Right ventricle myocardium superior (tissue), 1 donor: ENCODE measurements at regions not wholly inside any gene's neighbourhood (a gene's known extent, or its start where the extent isn't known, plus 50 kb on each side); places are given as distances from the start of the nearest gene placed in this dataset.
A peak's percentile ranks its signal among the peaks of the same experiment; 100 is the strongest.

Experiments used
- ATAC-seq: fragments of 200-7000 bp; cut with Tn5 transposase; one replicate; pipeline ENCODE4 v1.9.1; 2020; ENCODE audit warnings: mild to moderate bottlenecking; ENCODE audit not compliant: poor library complexity
- DNase-seq: peaks from one replicate; pipeline ENCODE4 v3.0.0-alpha.2; 2020
- intact Hi-C: fragments of 100-400 bp; cut with DNase I; formaldehyde crosslinking; loops from one replicate; pipeline ENCODE4 v1.11.2; 2022
- donor health status: DM: no; HTN: yes; CAD: no; lungs with severe emphysema.

DNA sequence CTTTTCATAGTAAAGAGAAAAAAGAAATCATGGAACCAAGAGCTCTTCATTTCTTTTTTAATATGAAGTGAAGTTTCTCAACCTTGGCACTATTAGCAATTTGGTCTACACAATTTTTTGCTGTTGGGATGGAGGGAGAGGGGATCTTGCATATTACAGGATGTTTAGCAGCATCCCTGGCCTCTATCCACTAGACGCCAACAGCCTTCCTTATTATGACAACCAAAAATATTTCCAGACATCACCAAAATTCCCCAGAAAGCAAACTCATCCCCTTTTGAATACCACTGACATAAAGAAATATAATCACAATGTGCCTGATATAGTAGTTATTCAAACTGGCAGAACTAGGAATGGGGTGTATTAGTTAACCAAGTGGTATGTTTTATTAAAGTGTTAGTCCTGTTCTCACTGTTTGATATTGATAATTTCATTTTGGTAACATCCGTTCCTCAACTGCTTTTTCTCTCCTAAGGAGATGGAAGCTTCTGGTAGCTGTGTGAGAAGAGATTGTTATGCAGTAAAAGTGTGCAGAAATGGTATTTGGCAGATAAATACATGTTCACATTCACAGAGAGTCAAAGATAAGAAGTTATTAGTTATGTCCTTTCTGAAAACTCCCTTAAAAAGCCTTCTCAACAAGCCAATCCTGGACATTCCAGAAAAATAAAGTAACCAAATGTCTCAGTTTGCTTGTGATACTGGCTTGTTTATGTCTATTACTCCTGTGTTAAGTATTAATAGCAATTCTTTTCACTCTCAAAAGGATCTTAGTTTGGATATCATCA lies 699.9 kb downstream of the C12orf50 start:
- intact Hi-C loops: no loop called here
- DNase-seq (no peak), ATAC-seq (no peak)

GRCh38 chr12:87323369-87323768 lies 705.8 kb downstream of the C12orf50 start:
- intact Hi-C loops: no loop called here
- no peak for DNase-seq
- ATAC-seq: no peak

- DNase-seq (no peak), ATAC-seq (no peak)
- intact Hi-C loops: no loop called here
Measured at GRCh38 chr12:87320724-87321123, 708.5 kb downstream of the C12orf50 start.

DNA sequence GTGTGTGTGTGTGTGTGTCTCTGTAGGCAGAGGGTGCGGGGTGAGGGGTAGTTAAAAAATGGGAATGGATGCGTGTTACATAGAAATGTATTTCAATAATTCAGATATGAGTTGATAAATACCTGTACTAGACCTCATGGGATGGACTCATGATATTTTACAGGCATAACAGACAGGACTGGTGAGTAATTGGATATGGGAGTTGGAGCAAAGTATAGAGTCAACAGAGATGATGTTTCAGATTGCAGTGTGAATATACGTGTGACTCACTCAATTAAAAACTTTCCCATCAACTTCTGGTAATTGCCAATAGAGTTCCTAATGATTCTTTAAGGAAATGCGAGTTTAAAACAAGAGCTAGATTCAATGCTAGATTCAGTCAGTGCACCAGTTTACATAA lies 711.9 kb downstream of the C12orf50 start:
- DNase-seq: no peak

GRCh38 chr12:87311206-87311605 lies 718.0 kb downstream of the C12orf50 start:
- no peak for DNase-seq
- peak; percentile 55 for ATAC-seq
- intact Hi-C loops: no loop called here

More for the DNA sequence above, 711.9 kb downstream of the C12orf50 start:
- intact Hi-C loops: no loop called here
- ATAC-seq: no peak

DNA sequence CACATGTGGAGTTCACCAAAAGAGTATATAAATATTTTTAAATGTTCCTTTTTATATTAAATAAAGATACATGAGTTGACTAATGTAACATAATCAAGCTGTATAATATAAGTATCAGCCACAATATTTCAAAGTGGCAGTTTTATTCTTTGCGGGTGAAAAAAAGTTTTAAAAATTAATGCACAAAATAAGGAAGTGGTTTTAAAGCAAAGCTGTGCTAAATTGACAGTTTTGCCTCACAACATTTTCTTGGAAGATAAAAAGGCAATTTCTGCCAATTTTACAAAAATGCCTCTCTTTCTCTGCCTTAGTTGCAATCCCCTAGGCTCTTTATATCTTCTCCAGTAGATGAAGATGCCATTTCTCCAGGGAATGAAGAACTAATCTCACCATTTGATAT lies 719.1 kb downstream of the C12orf50 start:
- no peak for DNase-seq
- intact Hi-C loops: no loop called here
- ATAC-seq: no peak

DNA sequence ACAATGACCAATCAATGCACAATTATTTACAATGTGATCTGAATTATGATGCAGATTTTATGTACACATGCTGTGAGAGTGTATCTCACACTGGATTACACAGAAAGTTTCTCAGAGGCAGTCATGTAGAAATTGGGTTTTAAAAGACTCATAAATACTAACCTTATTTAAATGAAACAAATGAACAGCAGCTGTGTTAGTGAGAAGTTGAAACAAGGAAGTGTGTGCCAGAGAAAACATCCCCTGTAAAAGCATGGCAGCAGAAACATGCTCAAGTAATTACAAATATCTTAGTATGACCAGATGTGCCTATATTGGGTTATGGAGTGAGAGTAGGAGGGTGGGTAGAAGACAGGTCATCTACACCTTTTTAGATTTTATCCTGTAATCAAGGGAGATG lies 723.7 kb downstream of the C12orf50 start:
- intact Hi-C loops: no loop called here
- no peak for ATAC-seq
- DNase-seq: no peak

DNA sequence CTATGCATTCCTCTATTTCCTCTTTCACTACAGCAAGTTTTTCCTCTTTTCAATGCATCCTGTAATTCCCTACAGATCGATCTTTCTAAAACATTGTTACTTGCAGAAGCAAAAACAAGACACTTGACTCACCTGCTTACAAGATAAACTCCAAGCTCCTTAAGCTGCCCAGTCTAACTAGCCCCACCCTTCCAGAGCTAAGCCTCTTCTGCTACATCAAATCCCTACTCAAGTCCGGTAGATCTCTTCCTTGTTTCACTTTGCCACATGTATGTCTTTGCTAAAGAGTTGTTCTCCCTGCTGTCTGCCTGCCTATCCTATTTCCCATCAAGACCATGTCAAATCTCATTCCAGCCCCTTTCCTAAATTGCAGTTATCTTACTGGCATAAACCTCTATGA lies 724.8 kb downstream of the C12orf50 start:
- no peak for ATAC-seq
- intact Hi-C loops: no loop called here
- no peak for DNase-seq

DNA sequence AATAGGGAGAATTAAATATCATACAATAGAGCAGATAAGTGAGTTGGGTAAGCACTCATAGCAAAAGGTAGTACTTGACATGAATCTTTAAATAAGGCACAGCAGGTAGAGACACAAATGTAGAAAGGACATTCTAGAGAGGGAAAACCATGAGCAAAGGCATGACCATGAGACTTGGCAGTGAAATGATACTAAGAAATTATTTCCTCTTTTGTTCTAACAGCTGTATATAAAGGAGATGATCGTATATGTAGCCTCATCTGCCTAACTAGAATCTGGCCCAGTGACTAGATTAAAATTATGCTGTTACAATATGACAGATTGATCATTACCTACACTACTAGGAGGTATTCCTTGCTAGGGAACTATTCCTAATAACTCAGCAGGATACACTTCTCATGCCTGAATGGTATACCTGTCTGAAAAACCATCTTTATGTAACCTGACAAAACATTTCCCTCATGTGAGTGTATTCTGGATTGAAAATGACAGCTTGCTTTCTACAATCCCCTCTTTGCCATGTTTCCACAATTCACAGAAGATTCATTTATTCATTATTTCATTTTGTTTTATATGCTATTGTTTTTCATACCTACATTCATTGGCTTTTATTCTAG lies 725.7 kb downstream of the C12orf50 start:
- DNase-seq: no peak

DNA sequence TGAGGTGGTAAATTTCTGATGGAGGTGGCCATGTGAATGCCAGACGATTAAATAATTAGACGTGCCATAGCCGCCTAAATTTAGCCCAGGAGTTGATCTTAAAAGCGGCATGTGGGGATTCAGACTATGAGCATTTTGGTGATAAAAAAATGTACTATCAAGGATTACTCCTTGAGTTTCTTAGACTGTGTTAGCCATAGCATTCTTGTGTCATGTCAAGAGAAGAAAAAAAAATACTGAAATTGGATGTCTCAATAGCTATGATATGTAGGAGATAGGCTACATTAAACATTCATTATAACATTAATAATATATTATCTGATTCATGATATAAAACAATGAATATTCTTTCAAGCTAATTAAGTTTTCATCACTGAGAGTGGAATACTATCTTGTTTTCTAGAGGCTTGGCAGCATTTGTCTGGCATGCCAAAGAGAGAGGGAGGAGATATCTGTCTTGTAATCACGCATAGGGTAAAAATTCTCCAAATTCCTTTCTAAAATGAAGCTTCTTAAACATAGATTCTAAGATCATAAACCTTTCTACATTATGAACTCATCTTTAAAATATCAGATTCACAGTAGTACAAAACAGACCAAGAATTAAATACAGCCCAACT lies 727.0 kb downstream of the C12orf50 start:
- DNase-seq (no peak), ATAC-seq (no peak)
- intact Hi-C loops: no loop called here

More for the DNA sequence above, 725.7 kb downstream of the C12orf50 start:
- no peak for ATAC-seq
- intact Hi-C loops: no loop called here

- intact Hi-C loops: no loop called here
- DNase-seq (no peak), ATAC-seq (no peak)
Measured at GRCh38 chr12:87290505-87290904, 738.7 kb downstream of the C12orf50 start.

DNA sequence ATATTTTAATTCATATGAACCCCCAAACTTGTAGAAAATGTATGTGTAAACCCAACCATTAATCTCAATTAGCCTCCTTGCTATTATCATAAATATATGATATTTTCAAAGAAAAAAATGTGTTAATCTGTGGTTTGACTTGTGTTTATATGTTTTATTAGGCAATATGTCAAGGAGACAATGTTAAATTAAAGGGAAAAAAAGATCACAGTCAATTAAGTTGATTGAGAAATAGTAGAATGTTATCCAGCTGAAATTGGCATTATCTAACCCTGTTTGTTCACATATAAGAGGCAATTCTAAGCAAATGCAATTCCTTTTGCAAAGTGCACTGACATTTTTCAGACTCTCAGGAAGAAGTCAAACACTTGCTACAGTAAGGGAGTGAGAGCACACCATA lies 745.3 kb downstream of the C12orf50 start:
- DNase-seq (no peak), ATAC-seq (no peak)
- intact Hi-C loops: no loop called here

GRCh38 chr12:87283111-87283510 lies 746.1 kb downstream of the C12orf50 start:
- intact Hi-C loops: no loop called here
- DNase-seq: no peak
- no peak for ATAC-seq

GRCh38 chr12:87280893-87281292 lies 748.3 kb downstream of the C12orf50 start:
- DNase-seq (no peak), ATAC-seq (no peak)
- intact Hi-C loops: no loop called here

DNA sequence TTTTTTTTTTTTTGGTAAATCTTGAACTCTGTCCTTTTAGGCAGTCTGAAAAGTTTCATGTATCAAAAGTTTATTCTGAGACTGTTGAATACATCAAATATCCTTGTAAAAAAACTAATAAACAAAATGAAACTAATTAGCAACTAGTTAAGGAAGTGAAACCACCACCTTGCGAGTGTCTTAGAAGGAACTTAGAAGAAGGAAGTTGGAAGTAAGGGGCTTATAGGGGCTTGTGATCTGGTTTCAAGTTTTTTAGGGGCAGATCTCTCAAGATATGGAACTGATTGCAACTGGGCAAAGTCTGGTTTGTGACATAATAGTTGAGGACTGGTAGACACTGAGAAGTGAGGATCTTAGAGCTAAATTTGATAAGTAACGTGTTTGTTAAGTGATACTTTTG lies 748.8 kb downstream of the C12orf50 start:
- ATAC-seq: no peak
- no peak for DNase-seq
- intact Hi-C loops: no loop called here

DNA sequence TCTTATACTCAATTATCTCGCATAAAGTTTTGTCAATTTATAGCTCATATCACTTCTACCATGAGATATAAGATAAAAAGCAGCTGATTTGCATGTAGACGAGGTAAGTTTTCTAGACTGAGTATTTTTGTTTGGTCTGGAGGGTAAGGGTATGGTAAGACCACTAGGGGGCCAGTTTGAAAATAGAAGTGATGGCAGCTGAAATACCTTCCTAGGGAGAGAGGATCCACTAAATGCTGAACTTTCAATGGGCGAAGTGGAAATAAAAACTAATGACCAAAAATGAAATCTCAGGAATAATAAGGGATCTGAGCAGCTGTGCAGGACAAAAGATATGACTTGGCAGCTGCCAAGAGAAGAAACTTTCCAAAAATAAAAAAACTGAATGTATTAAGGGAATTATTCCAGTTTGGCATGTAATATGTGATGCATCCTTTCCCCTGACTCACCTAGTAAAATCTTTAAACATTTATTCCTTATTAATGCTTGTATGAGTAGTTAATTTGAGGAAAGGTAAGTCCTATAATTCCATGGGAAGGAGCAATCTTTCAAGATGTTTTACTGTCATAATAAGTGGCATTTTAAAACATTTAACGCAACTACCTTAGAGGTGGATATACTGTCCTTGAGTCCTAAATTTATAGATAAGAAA lies 754.5 kb downstream of the C12orf50 start:
- intact Hi-C loops: no loop called here
- no peak for ATAC-seq

DNA sequence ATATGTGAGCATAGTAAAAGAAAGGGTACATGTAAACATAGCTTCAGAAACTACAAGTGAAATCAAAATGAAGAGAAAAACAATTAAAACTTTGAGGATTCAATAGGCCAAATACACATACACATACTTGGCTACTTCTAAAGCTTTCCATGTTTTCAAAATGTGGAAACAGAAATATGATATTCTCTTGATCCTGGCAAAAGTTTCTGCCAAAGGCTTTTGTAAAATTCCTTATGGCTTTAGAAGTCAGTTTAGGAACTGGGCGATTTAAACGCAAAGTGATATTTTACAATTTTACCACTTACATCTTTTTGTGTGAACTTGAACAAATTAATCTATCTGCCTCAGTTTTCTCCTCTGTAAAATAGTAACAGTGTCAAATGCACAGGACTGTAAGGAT lies 756.4 kb downstream of the C12orf50 start:
- intact Hi-C loops: no loop called here
- no peak for DNase-seq
- ATAC-seq: no peak

More for the DNA sequence above, 754.5 kb downstream of the C12orf50 start:
- no peak for DNase-seq

GRCh38 chr12:87270919-87271318 lies 758.3 kb downstream of the C12orf50 start:
- DNase-seq (no peak), ATAC-seq (no peak)
- intact Hi-C loops: no loop called here

DNA sequence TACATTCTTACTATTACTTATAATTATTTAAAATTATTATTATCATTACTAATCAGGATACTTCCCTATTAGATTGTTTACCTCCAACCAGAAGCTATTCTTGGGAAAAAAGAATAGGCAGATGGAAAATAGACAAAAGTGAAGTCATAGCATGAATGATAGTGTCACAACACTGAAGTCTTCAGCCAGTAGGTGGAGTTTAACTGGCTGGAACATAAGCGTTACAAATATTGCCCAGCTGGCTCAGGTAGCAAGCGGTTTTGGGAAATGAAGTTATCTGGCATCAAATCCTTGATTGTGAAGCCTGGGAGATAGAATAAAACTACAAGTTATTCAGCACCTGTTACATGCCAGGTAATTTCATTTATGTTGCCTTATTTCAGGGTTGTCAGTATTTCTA lies 762.9 kb downstream of the C12orf50 start:
- no peak for ATAC-seq
- DNase-seq: no peak
- intact Hi-C loops: no loop called here

- ATAC-seq: no peak
- DNase-seq: no peak
- intact Hi-C loops: no loop called here
Measured at GRCh38 chr12:87259391-87259790, 769.8 kb downstream of the C12orf50 start.
